GM23248 (cell line): ENCODE measurements at regions not wholly inside any gene's neighbourhood (a gene's known extent, or its start where the extent isn't known, plus 50 kb on each side); places are given as distances from the start of the nearest gene placed in this dataset.

Experiments
- EZH2 ChIP-seq: fragments of 200-600 bp; sonication (generic); IDR thresholded peaks from 2 replicates; pipeline ENCODE4 v1.6.1; 2018; ENCODE audit warnings: antibody characterized with exemption, mild to moderate bottlenecking; ENCODE audit not compliant: insufficient read depth, poor library complexity, severe bottlenecking
- EZH2phosphoT487 ChIP-seq: fragments of 200-600 bp; sonication (generic); IDR thresholded peaks from 2 replicates; pipeline ENCODE4 v1.6.1; 2018; ENCODE audit warnings: antibody characterized with exemption, moderate library complexity, mild to moderate bottlenecking, low read depth; ENCODE audit not compliant: insufficient read depth

GRCh38 chr10:63057509-63057908, 75.6 kb upstream of the NRBF2 start:
- TF ChIP-seq EZH2 (no peak), EZH2phosphoT487 (no peak)
